IMR-90 (cell line): ENCODE measurements at regions not wholly inside any gene's neighbourhood (a gene's known extent, or its start where the extent isn't known, plus 50 kb on each side); places are given as distances from the start of the nearest gene placed in this dataset.

Experiments used
- ATAC-seq: fragments of 200-7000 bp; cut with Tn5 transposase; 2 replicates; pipeline ENCODE4 v1.9.1; 2020; ENCODE audit warnings: low read depth, mild to moderate bottlenecking, moderate library complexity
- BruUV-seq: library from RNA; stranded (reverse); fragments of 400-500 nt; replicated peaks from 2 replicates; lab custom pipeline; 2021; lab: Mats Ljungman, UMichigan
- CTCF ChIA-PET: fragments of 300-600 bp; formaldehyde crosslinking; extraction: SDS; loops from one replicate; lab custom pipeline; 2021; ENCODE audit warnings: antibody characterized with exemption; lab: Yijun Ruan, JAX
- POLR2A ChIA-PET: fragments of 300-600 bp; sonication (Branson Sonifier 250); formaldehyde crosslinking; loops from one replicate; lab custom pipeline; 2022; ENCODE audit warnings: antibody characterized with exemption; ENCODE audit not compliant: unreplicated experiment; lab: Charles Lee
- DNase-seq: peaks from one replicate; pipeline ENCODE4 v3.0.0; 2013
- H2AFZ ChIP-seq: replicated peaks from 2 replicates; pipeline ENCODE3; 2013; ENCODE audit warnings: low read length, mild to moderate bottlenecking; ENCODE audit not compliant: poor library complexity
- H2AK5ac ChIP-seq: 2 replicates; pipeline ENCODE4 v1.6.1; 2013; ENCODE audit warnings: low read depth, low read length, inconsistent platforms
- H2AK9ac ChIP-seq: replicated peaks from 2 replicates; pipeline ENCODE3; 2013; ENCODE audit warnings: mild to moderate bottlenecking, low read depth, low read length, moderate library complexity; ENCODE audit not compliant: poor library complexity
- H2BK120ac ChIP-seq: 2 replicates; pipeline ENCODE4 v1.6.1; 2013; ENCODE audit warnings: low read depth, low read length, inconsistent platforms
- H2BK15ac ChIP-seq: 3 replicates; pipeline ENCODE4 v1.6.1; 2013; ENCODE audit warnings: low read depth, low read length, inconsistent platforms
- H2BK20ac ChIP-seq: 2 replicates; pipeline ENCODE4 v1.6.1; 2013; ENCODE audit warnings: low read depth, mild to moderate bottlenecking, inconsistent platforms, low read length, moderate library complexity
- H2BK5ac ChIP-seq: 2 replicates; pipeline ENCODE4 v1.6.1; 2013; ENCODE audit warnings: mild to moderate bottlenecking, low read depth, low read length, inconsistent platforms; ENCODE audit not compliant: poor library complexity, severe bottlenecking
- H3K14ac ChIP-seq: replicated peaks from 2 replicates; pipeline ENCODE4 v1.6.1; 2013; ENCODE audit warnings: low read depth, low read length, inconsistent platforms
- H3K18ac ChIP-seq: 2 replicates; pipeline ENCODE4 v1.6.1; 2013; ENCODE audit warnings: low read depth, low read length, control low read depth
- H3K23ac ChIP-seq: 2 replicates; pipeline ENCODE4 v1.6.1; 2013; ENCODE audit warnings: low read depth, low read length, inconsistent platforms
- H3K27ac ChIP-seq: 2 replicates; pipeline ENCODE4 v1.5.1; 2013; ENCODE audit warnings: mild to moderate bottlenecking, control low read depth, low read length; ENCODE audit not compliant: insufficient read depth
- H3K27me3 ChIP-seq: 2 replicates; pipeline ENCODE4 v1.6.1; 2013; ENCODE audit warnings: low read length; ENCODE audit not compliant: control insufficient read depth, insufficient read depth
- H3K36me3 ChIP-seq: 2 replicates; pipeline ENCODE4 v1.6.1; 2013; ENCODE audit warnings: low read length, mixed read lengths; ENCODE audit not compliant: control insufficient read depth, insufficient read depth
- H3K4ac ChIP-seq: 2 replicates; pipeline ENCODE4 v1.6.1; 2013; ENCODE audit warnings: low read depth, low read length, inconsistent platforms
- H3K4me1 ChIP-seq: 2 replicates; pipeline ENCODE4 v1.6.1; 2013; ENCODE audit warnings: low read length, mixed read lengths; ENCODE audit not compliant: control insufficient read depth, insufficient read depth
- H3K4me2 ChIP-seq: 2 replicates; pipeline ENCODE4 v1.6.1; 2013; ENCODE audit warnings: low read depth, mild to moderate bottlenecking, control low read depth, low read length, moderate library complexity
- H3K4me3 ChIP-seq: 2 replicates; pipeline ENCODE4 v1.5.1; 2013; ENCODE audit warnings: low read depth, mild to moderate bottlenecking, control low read depth, low read length, moderate library complexity; ENCODE audit not compliant: insufficient read depth
- H3K56ac ChIP-seq: 2 replicates; pipeline ENCODE4 v1.6.1; 2013; ENCODE audit warnings: low read length, inconsistent platforms; ENCODE audit not compliant: insufficient read depth; ENCODE audit errors: extremely low read depth
- H3K79me1 ChIP-seq, 2 experiments: 2 replicates each; pipeline ENCODE4 v1.6.1; 2013; ENCODE audit warnings: low read length in 2 of 2, inconsistent platforms in 1 of 2, low read depth in 1 of 2
- H3K9ac ChIP-seq: 2 replicates; pipeline ENCODE4 v1.6.1; 2013; ENCODE audit warnings: low read depth, low read length, control low read depth
- H3K9me1 ChIP-seq: 2 replicates; pipeline ENCODE4 v1.6.1; 2013; ENCODE audit warnings: low read length, inconsistent platforms; ENCODE audit not compliant: insufficient read depth
- H3K9me3 ChIP-seq: 2 replicates; pipeline ENCODE4 v1.6.1; 2013; ENCODE audit warnings: low read length; ENCODE audit not compliant: control insufficient read depth, insufficient read depth
- H4K20me1 ChIP-seq: 2 replicates; pipeline ENCODE4 v1.6.1; 2013; ENCODE audit warnings: low read length, inconsistent platforms; ENCODE audit not compliant: insufficient read depth
- H4K5ac ChIP-seq: 2 replicates; pipeline ENCODE4 v1.6.1; 2013; ENCODE audit warnings: mild to moderate bottlenecking, low read depth, low read length, control low read depth
- H4K8ac ChIP-seq, 2 experiments: 2 replicates each; pipeline ENCODE4 v1.6.1; 2013; ENCODE audit warnings: low read depth in 2 of 2, low read length in 2 of 2, control low read depth in 1 of 2, inconsistent platforms in 1 of 2
- H4K91ac ChIP-seq: 2 replicates; pipeline ENCODE4 v1.6.1; 2013; ENCODE audit warnings: low read depth, low read length, inconsistent platforms; ENCODE audit not compliant: insufficient read depth
- CHD1 ChIP-seq: IDR thresholded peaks from 2 replicates; pipeline ENCODE4 v1.6.1; 2012; ENCODE audit warnings: low read depth, low read length, improper control_type of control experiment
- MAZ ChIP-seq: IDR thresholded peaks from 2 replicates; pipeline ENCODE4 v1.6.1; 2012; ENCODE audit warnings: low read depth, mild to moderate bottlenecking, low read length, improper control_type of control experiment, moderate library complexity, borderline replicate concordance
- MXI1 ChIP-seq: IDR thresholded peaks from 2 replicates; pipeline ENCODE4 v1.6.1; 2012; ENCODE audit warnings: low read depth, mild to moderate bottlenecking, low read length, moderate library complexity, borderline replicate concordance
- POLR2A ChIP-seq: IDR thresholded peaks from 2 replicates; pipeline ENCODE4 v1.6.1; 2012; ENCODE audit warnings: mild to moderate bottlenecking, low read depth, low read length
- RAD21 ChIP-seq: IDR thresholded peaks from 2 replicates; pipeline ENCODE4 v1.6.1; 2012; ENCODE audit warnings: low read length, improper control_type of control experiment
- RCOR1 ChIP-seq: IDR thresholded peaks from 2 replicates; pipeline ENCODE4 v1.6.1; 2012; ENCODE audit warnings: mild to moderate bottlenecking, low read length, improper control_type of control experiment; ENCODE audit not compliant: insufficient replicate concordance
- SMC3 ChIP-seq: fragments of 150-350 bp; IDR thresholded peaks from 2 replicates; pipeline ENCODE4 v1.6.1; 2016; ENCODE audit warnings: low read depth, mild to moderate bottlenecking, antibody characterized with exemption, low read length, moderate library complexity
- WGBS, 2 experiments: methylation state at CpG; one replicate each; pipeline versions ENCODE4 v1.1.5 to v1.1.7; 2013; ENCODE audit warnings: missing lambda C conversion rate in 2 of 2; ENCODE audit not compliant: insufficient read length in 1 of 2; ENCODE audit errors: extremely low coverage in 2 of 2; 5-methylcytosine and 5-hydroxymethylcytosine counted together
- dilution Hi-C: fragments of 300-500 bp; cut with HindIII; formaldehyde crosslinking; loops from one replicate; pipeline ENCODE4 v1.14.3; 2018; ENCODE audit warnings: low sequenced_read_pairs; ENCODE audit not compliant: unreplicated experiment
- in situ Hi-C: fragments of 300-500 bp; cut with MboI; formaldehyde crosslinking; loops from 3 replicates; pipeline ENCODE4 v1.14.3; 2019; ENCODE audit warnings: low sequenced_read_pairs, inconsistent platforms, mixed read lengths
- intact Hi-C: fragments of 100-400 bp; cut with micrococcal nuclease; formaldehyde crosslinking; loops from 2 replicates; pipeline ENCODE4 v1.10.0; 2022
- TF ChIP-seq, protein P1 (sequence below): fragments of 150-350 bp; IDR thresholded peaks from 2 replicates; pipeline ENCODE4 v1.6.1; 2017; ENCODE audit warnings: mild to moderate bottlenecking, antibody characterized with exemption, low read length, low read depth
- TF ChIP-seq, protein P2 (sequence below): conservative IDR thresholded peaks from 2 replicates; pipeline ENCODE4 v1.5.1; 2012; ENCODE audit warnings: mild to moderate bottlenecking, low read depth, low read length, improper control_type of control experiment

DNA sequence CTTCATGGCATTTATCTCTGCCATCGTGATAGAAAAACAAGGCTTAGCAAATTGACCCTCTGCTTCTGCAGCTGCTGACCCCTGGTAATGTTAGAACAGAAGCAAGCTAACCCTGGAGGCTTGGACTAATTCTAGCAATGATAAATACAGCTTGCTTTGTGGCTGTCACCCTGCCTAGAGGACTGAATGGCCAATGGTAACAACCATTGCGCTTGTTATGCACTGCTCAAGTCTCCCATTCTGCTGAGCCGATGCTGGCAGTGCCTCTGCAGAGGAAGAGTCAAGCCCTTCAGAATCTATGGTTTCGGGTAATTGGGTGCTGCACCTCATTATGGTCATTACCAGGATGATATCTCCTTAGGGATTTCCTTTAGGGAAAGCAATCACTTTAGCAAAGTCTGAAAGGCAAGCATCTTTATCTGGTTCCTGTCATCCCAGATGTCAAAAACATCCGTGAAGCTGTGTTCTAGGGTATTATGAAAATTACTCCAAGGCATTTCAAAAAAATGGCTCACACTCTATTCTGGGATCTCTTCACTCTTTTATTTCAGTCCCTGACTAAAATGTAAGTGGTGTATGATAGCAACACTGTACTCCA lies 186.8 kb upstream of the DLGAP1 start:
- TF ChIP-seq MXI1 (no peak), SMC3 (no peak), CHD1 (no peak), RAD21 (no peak), RCOR1 (no peak), POLR2A (no peak), MAZ (no peak)
- TF ChIP-seq, protein P1, sequence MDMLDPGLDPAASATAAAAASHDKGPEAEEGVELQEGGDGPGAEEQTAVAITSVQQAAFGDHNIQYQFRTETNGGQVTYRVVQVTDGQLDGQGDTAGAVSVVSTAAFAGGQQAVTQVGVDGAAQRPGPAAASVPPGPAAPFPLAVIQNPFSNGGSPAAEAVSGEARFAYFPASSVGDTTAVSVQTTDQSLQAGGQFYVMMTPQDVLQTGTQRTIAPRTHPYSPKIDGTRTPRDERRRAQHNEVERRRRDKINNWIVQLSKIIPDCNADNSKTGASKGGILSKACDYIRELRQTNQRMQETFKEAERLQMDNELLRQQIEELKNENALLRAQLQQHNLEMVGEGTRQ: no peak
- TF ChIP-seq, protein P2, sequence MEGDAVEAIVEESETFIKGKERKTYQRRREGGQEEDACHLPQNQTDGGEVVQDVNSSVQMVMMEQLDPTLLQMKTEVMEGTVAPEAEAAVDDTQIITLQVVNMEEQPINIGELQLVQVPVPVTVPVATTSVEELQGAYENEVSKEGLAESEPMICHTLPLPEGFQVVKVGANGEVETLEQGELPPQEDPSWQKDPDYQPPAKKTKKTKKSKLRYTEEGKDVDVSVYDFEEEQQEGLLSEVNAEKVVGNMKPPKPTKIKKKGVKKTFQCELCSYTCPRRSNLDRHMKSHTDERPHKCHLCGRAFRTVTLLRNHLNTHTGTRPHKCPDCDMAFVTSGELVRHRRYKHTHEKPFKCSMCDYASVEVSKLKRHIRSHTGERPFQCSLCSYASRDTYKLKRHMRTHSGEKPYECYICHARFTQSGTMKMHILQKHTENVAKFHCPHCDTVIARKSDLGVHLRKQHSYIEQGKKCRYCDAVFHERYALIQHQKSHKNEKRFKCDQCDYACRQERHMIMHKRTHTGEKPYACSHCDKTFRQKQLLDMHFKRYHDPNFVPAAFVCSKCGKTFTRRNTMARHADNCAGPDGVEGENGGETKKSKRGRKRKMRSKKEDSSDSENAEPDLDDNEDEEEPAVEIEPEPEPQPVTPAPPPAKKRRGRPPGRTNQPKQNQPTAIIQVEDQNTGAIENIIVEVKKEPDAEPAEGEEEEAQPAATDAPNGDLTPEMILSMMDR: no peak
- intact Hi-C loops: no loop called here
- dilution Hi-C loops: no loop called here
- Histone ChIP-seq H2BK20ac (no peak overlapping the region), H4K20me1 (no peaks in the 10 kb centered on the region), H2BK15ac (no peak overlapping the region), H3K4me3 (no peak overlapping the region), H2BK120ac (no peak overlapping the region), H3K9me3 (peaks cover 17% of the 10 kb centered on the region), H4K5ac (no peak overlapping the region), H3K56ac (no peak overlapping the region), H3K4ac (no peak overlapping the region), H2AK5ac (no peak overlapping the region), H3K23ac (no peak overlapping the region), H3K9me1 (no peaks in the 10 kb centered on the region), H2AK9ac (no peak overlapping the region), H3K18ac (no peak overlapping the region), H3K14ac (no peak overlapping the region), H3K9ac (no peak overlapping the region), H2AFZ (no peak overlapping the region), H3K4me1 (no peaks in the 10 kb centered on the region), H2BK5ac (no peak overlapping the region), H3K4me2 (no peak overlapping the region), H3K27me3 (no peaks in the 10 kb centered on the region), H4K8ac (no peak overlapping the region), H4K91ac (no peak overlapping the region), H3K27ac (no peak overlapping the region), H3K36me3 (no peaks in the 10 kb centered on the region), H3K79me1 (no peaks in the 10 kb centered on the region)
- ChIA-PET POLR2A (no interaction called here), CTCF (no interaction called here)
- no TSS peak for BruUV-seq
- no CpG with 5 or more reads among the region's 5 CpGs for WGBS, 2 experiments
- DNase-seq (no peak), ATAC-seq (no peak)
- in situ Hi-C loops: no loop called here
